IMR-90 (cell line): ENCODE measurements at regions not wholly inside any gene's neighbourhood (a gene's known extent, or its start where the extent isn't known, plus 50 kb on each side); places are given as distances from the start of the nearest gene placed in this dataset.

Source experiments
- ATAC-seq: fragments of 200-7000 bp; cut with Tn5 transposase; 2 replicates; pipeline ENCODE4 v1.9.1; 2020; ENCODE audit warnings: low read depth, mild to moderate bottlenecking, moderate library complexity
- BruUV-seq: library from RNA; stranded (reverse); fragments of 400-500 nt; replicated peaks from 2 replicates; lab custom pipeline; 2021; lab: Mats Ljungman, UMichigan
- CTCF ChIA-PET: fragments of 300-600 bp; formaldehyde crosslinking; extraction: SDS; loops from one replicate; lab custom pipeline; 2021; ENCODE audit warnings: antibody characterized with exemption; lab: Yijun Ruan, JAX
- POLR2A ChIA-PET: fragments of 300-600 bp; sonication (Branson Sonifier 250); formaldehyde crosslinking; loops from one replicate; lab custom pipeline; 2022; ENCODE audit warnings: antibody characterized with exemption; ENCODE audit not compliant: unreplicated experiment; lab: Charles Lee
- DNase-seq: peaks from one replicate; pipeline ENCODE4 v3.0.0; 2013
- H2AFZ ChIP-seq: replicated peaks from 2 replicates; pipeline ENCODE3; 2013; ENCODE audit warnings: low read length, mild to moderate bottlenecking; ENCODE audit not compliant: poor library complexity
- H2AK5ac ChIP-seq: 2 replicates; pipeline ENCODE4 v1.6.1; 2013; ENCODE audit warnings: low read depth, low read length, inconsistent platforms
- H2AK9ac ChIP-seq: replicated peaks from 2 replicates; pipeline ENCODE3; 2013; ENCODE audit warnings: mild to moderate bottlenecking, low read depth, low read length, moderate library complexity; ENCODE audit not compliant: poor library complexity
- H2BK120ac ChIP-seq: 2 replicates; pipeline ENCODE4 v1.6.1; 2013; ENCODE audit warnings: low read depth, low read length, inconsistent platforms
- H2BK15ac ChIP-seq: 3 replicates; pipeline ENCODE4 v1.6.1; 2013; ENCODE audit warnings: low read depth, low read length, inconsistent platforms
- H2BK20ac ChIP-seq: 2 replicates; pipeline ENCODE4 v1.6.1; 2013; ENCODE audit warnings: low read depth, mild to moderate bottlenecking, inconsistent platforms, low read length, moderate library complexity
- H2BK5ac ChIP-seq: 2 replicates; pipeline ENCODE4 v1.6.1; 2013; ENCODE audit warnings: mild to moderate bottlenecking, low read depth, low read length, inconsistent platforms; ENCODE audit not compliant: poor library complexity, severe bottlenecking
- H3K14ac ChIP-seq: replicated peaks from 2 replicates; pipeline ENCODE4 v1.6.1; 2013; ENCODE audit warnings: low read depth, low read length, inconsistent platforms
- H3K18ac ChIP-seq: 2 replicates; pipeline ENCODE4 v1.6.1; 2013; ENCODE audit warnings: low read depth, low read length, control low read depth
- H3K23ac ChIP-seq: 2 replicates; pipeline ENCODE4 v1.6.1; 2013; ENCODE audit warnings: low read depth, low read length, inconsistent platforms
- H3K27ac ChIP-seq: 2 replicates; pipeline ENCODE4 v1.5.1; 2013; ENCODE audit warnings: mild to moderate bottlenecking, control low read depth, low read length; ENCODE audit not compliant: insufficient read depth
- H3K27me3 ChIP-seq: 2 replicates; pipeline ENCODE4 v1.6.1; 2013; ENCODE audit warnings: low read length; ENCODE audit not compliant: control insufficient read depth, insufficient read depth
- H3K36me3 ChIP-seq: 2 replicates; pipeline ENCODE4 v1.6.1; 2013; ENCODE audit warnings: low read length, mixed read lengths; ENCODE audit not compliant: control insufficient read depth, insufficient read depth
- H3K4ac ChIP-seq: 2 replicates; pipeline ENCODE4 v1.6.1; 2013; ENCODE audit warnings: low read depth, low read length, inconsistent platforms
- H3K4me1 ChIP-seq: 2 replicates; pipeline ENCODE4 v1.6.1; 2013; ENCODE audit warnings: low read length, mixed read lengths; ENCODE audit not compliant: control insufficient read depth, insufficient read depth
- H3K4me2 ChIP-seq: 2 replicates; pipeline ENCODE4 v1.6.1; 2013; ENCODE audit warnings: low read depth, mild to moderate bottlenecking, control low read depth, low read length, moderate library complexity
- H3K4me3 ChIP-seq: 2 replicates; pipeline ENCODE4 v1.5.1; 2013; ENCODE audit warnings: low read depth, mild to moderate bottlenecking, control low read depth, low read length, moderate library complexity; ENCODE audit not compliant: insufficient read depth
- H3K56ac ChIP-seq: 2 replicates; pipeline ENCODE4 v1.6.1; 2013; ENCODE audit warnings: low read length, inconsistent platforms; ENCODE audit not compliant: insufficient read depth; ENCODE audit errors: extremely low read depth
- H3K79me1 ChIP-seq, 2 experiments: 2 replicates each; pipeline ENCODE4 v1.6.1; 2013; ENCODE audit warnings: low read length in 2 of 2, inconsistent platforms in 1 of 2, low read depth in 1 of 2
- H3K9ac ChIP-seq: 2 replicates; pipeline ENCODE4 v1.6.1; 2013; ENCODE audit warnings: low read depth, low read length, control low read depth
- H3K9me1 ChIP-seq: 2 replicates; pipeline ENCODE4 v1.6.1; 2013; ENCODE audit warnings: low read length, inconsistent platforms; ENCODE audit not compliant: insufficient read depth
- H3K9me3 ChIP-seq: 2 replicates; pipeline ENCODE4 v1.6.1; 2013; ENCODE audit warnings: low read length; ENCODE audit not compliant: control insufficient read depth, insufficient read depth
- H4K20me1 ChIP-seq: 2 replicates; pipeline ENCODE4 v1.6.1; 2013; ENCODE audit warnings: low read length, inconsistent platforms; ENCODE audit not compliant: insufficient read depth
- H4K5ac ChIP-seq: 2 replicates; pipeline ENCODE4 v1.6.1; 2013; ENCODE audit warnings: mild to moderate bottlenecking, low read depth, low read length, control low read depth
- H4K8ac ChIP-seq, 2 experiments: 2 replicates each; pipeline ENCODE4 v1.6.1; 2013; ENCODE audit warnings: low read depth in 2 of 2, low read length in 2 of 2, control low read depth in 1 of 2, inconsistent platforms in 1 of 2
- H4K91ac ChIP-seq: 2 replicates; pipeline ENCODE4 v1.6.1; 2013; ENCODE audit warnings: low read depth, low read length, inconsistent platforms; ENCODE audit not compliant: insufficient read depth
- BHLHE40 ChIP-seq: fragments of 150-350 bp; IDR thresholded peaks from 2 replicates; pipeline ENCODE4 v1.6.1; 2016; ENCODE audit warnings: mild to moderate bottlenecking, low read depth, low read length
- MAZ ChIP-seq: IDR thresholded peaks from 2 replicates; pipeline ENCODE4 v1.6.1; 2012; ENCODE audit warnings: low read depth, mild to moderate bottlenecking, low read length, improper control_type of control experiment, moderate library complexity, borderline replicate concordance
- WGBS, 2 experiments: methylation state at CpG; one replicate each; pipeline versions ENCODE4 v1.1.5 to v1.1.7; 2013; ENCODE audit warnings: missing lambda C conversion rate in 2 of 2; ENCODE audit not compliant: insufficient read length in 1 of 2; ENCODE audit errors: extremely low coverage in 2 of 2; 5-methylcytosine and 5-hydroxymethylcytosine counted together
- dilution Hi-C: fragments of 300-500 bp; cut with HindIII; formaldehyde crosslinking; loops from one replicate; pipeline ENCODE4 v1.14.3; 2018; ENCODE audit warnings: low sequenced_read_pairs; ENCODE audit not compliant: unreplicated experiment
- in situ Hi-C: fragments of 300-500 bp; cut with MboI; formaldehyde crosslinking; loops from 3 replicates; pipeline ENCODE4 v1.14.3; 2019; ENCODE audit warnings: low sequenced_read_pairs, inconsistent platforms, mixed read lengths
- intact Hi-C: fragments of 100-400 bp; cut with micrococcal nuclease; formaldehyde crosslinking; loops from 2 replicates; pipeline ENCODE4 v1.10.0; 2022

- H4K91ac ChIP-seq: no peak overlapping the region
- H3K9ac ChIP-seq: no peak overlapping the region
- H2BK15ac ChIP-seq: no peak overlapping the region
- H2BK120ac ChIP-seq: no peak overlapping the region
- ATAC-seq: no peak
- peaks cover 2% of the 10 kb centered on the region; the same call in 1 of the 2 replicates for H3K4me1 ChIP-seq
- no peak for DNase-seq
- peak overlapping the region; percentile 51; the same call in 1 of the 2 replicates for H4K5ac ChIP-seq
- H2AK5ac ChIP-seq: no peak overlapping the region
- POLR2A ChIA-PET: no interaction called here
- H3K79me1 ChIP-seq: no peaks in the 10 kb centered on the region
- H3K4me2 ChIP-seq: no peak overlapping the region
- no peaks in the 10 kb centered on the region for H3K36me3 ChIP-seq
- no CpG with 5 or more reads among the region's 1 CpG for WGBS, 2 experiments
- no TSS peak for BruUV-seq
- H2AFZ ChIP-seq: no peak overlapping the region
- CTCF ChIA-PET: interaction anchor here (1.0 kb wide), 1 partner anchor 363 kb away, joined by 3 read pairs; no protein-coding TSS in a partner anchor
- H3K4ac ChIP-seq: no peak overlapping the region
- H2BK20ac ChIP-seq: no peak overlapping the region
- intact Hi-C loops (no loop called here), dilution Hi-C loops (no loop called here), in situ Hi-C loops (no loop called here)
- no peak overlapping the region for H3K14ac ChIP-seq
- no peak overlapping the region for H3K4me3 ChIP-seq
- H3K23ac ChIP-seq: no peak overlapping the region
- no peaks in the 10 kb centered on the region for H3K27me3 ChIP-seq
- H4K8ac ChIP-seq: no peak overlapping the region
- H4K20me1 ChIP-seq: no peaks in the 10 kb centered on the region
- H3K9me1 ChIP-seq: no peaks in the 10 kb centered on the region; the same call in 1 of the 2 replicates
- H3K9me3 ChIP-seq: no peaks in the 10 kb centered on the region
- H3K27ac ChIP-seq: no peak overlapping the region
- no peak overlapping the region for H2AK9ac ChIP-seq
- H2BK5ac ChIP-seq: no peak overlapping the region
- peak overlapping the region; percentile 39; the same call in 1 of the 2 replicates for H3K18ac ChIP-seq
- H3K56ac ChIP-seq: no peak overlapping the region
- TF ChIP-seq BHLHE40 (no peak), MAZ (no peak)
Measured at GRCh38 chr3:152061296-152061695, 187.9 kb downstream of the SUCNR1 start.
